NCI-H748 (cell line): ENCODE measurements at regions not wholly inside any gene's neighbourhood (a gene's known extent, or its start where the extent isn't known, plus 50 kb on each side); places are given as distances from the start of the nearest gene placed in this dataset.

Experiments
- DNase-seq: peaks from one replicate; lab custom pipeline; 2025; ENCODE audit not compliant: unreplicated experiment; lab: John Stamatoyannopoulos, UW

GRCh38 chr10:37685741-37686683 is 171.4 kb downstream of the ZNF248 start:
- DNase-seq = no peak

- no peak for DNase-seq
Observed at GRCh38 chr10:37684765-37685164, 172.6 kb downstream of the ZNF248 start.

- no peak for DNase-seq
Observed at GRCh38 chr10:37682617-37683016, 174.8 kb downstream of the ZNF248 start.

- DNase-seq = no peak
Observed at GRCh38 chr10:37681617-37681999, 175.8 kb downstream of the ZNF248 start.

- no peak for DNase-seq
Observed at GRCh38 chr10:37680716-37681616, 176.4 kb downstream of the ZNF248 start.

GRCh38 chr10:37680243-37680683 is 177.1 kb downstream of the ZNF248 start:
- no peak for DNase-seq

GRCh38 chr10:37679465-37679864 is 177.9 kb downstream of the ZNF248 start:
- DNase-seq = no peak

GRCh38 chr10:37675449-37675848 is 182.0 kb downstream of the ZNF248 start:
- no peak for DNase-seq

- no peak for DNase-seq
Observed at GRCh38 chr10:37671802-37672201, 185.6 kb downstream of the ZNF248 start.

GRCh38 chr10:37667736-37668135 is 189.7 kb downstream of the ZNF248 start:
- DNase-seq = no peak

GRCh38 chr10:37654466-37654865 is 202.9 kb downstream of the ZNF248 start:
- no peak for DNase-seq

- DNase-seq = no peak
Observed at GRCh38 chr10:37643187-37643586, 214.2 kb downstream of the ZNF248 start.

- no peak for DNase-seq
Observed at GRCh38 chr10:37640301-37640700, 217.1 kb downstream of the ZNF248 start.

- no peak for DNase-seq
Observed at GRCh38 chr10:37639200-37639599, 218.2 kb downstream of the ZNF248 start.

- DNase-seq = no peak
Observed at GRCh38 chr10:37638569-37638968, 218.8 kb downstream of the ZNF248 start.

GRCh38 chr10:37634351-37634880 is 223.0 kb downstream of the ZNF248 start:
- no peak for DNase-seq

GRCh38 chr10:37632641-37633040 is 224.8 kb downstream of the ZNF248 start:
- DNase-seq = no peak

- DNase-seq = no peak
Observed at GRCh38 chr10:37623506-37623905, 233.9 kb downstream of the ZNF248 start.

- no peak for DNase-seq
Observed at GRCh38 chr10:37619336-37619735, 238.1 kb downstream of the ZNF248 start.

GRCh38 chr10:37588299-37588698 is 269.1 kb downstream of the ZNF248 start:
- no peak for DNase-seq

GRCh38 chr10:37584643-37585042 is 272.8 kb downstream of the ZNF248 start:
- DNase-seq = no peak
